CD4-positive, alpha-beta T cell treated with Interleukin-10 for 1 hour (primary cell): ENCODE measurements at regions not wholly inside any gene's neighbourhood (a gene's known extent, or its start where the extent isn't known, plus 50 kb on each side); places are given as distances from the start of the nearest gene placed in this dataset.

Source experiments
- DNase-seq: peaks from one replicate; pipeline ENCODE4 v3.0.0-alpha.2; 2020

DNA sequence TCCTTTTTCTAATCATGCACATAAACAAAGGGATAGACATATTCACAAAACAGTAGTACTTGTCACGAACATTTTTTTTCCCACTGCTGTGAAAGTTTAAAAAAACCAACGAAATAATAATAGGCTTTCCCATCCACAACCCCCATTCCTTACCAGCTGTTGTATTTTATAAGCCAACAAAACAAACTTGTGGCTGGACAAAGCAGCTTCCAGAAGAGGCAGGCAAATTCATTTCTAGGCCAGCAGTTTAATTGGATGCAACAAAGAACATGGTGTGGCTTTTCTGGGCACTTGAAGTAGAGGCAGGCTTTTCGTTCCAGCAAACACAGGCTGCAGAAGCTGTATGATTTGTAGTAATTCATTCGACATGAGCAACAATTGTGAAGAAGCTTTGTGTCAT lies 56.0 kb upstream of the FAM20A start:
- no peak for DNase-seq

DNA sequence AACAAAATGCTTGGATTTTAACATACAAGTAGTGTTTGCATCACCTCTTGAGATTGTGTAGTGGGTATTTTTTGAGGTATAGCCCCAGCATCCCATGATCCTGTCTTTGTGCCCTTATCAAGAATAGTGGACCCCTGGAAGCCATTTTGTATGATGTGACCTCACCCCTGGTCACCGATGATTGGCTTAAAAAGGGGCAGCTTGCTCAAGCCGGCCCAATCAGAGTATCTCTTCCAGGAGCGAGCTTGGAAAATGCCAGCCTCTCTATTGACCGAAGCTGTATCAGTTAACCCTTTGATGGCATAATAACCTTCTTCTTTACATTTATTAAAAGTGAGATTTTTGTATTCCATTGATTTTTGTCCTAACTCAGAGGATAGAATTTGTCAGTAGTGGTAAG lies 55.5 kb upstream of the FAM20A start:
- DNase-seq: no peak
